ENCODE measurements at regions not wholly inside any gene's neighbourhood (a gene's known extent, or its start where the extent isn't known, plus 50 kb on each side); places are given as distances from the start of the nearest gene placed in this dataset.

DNA sequence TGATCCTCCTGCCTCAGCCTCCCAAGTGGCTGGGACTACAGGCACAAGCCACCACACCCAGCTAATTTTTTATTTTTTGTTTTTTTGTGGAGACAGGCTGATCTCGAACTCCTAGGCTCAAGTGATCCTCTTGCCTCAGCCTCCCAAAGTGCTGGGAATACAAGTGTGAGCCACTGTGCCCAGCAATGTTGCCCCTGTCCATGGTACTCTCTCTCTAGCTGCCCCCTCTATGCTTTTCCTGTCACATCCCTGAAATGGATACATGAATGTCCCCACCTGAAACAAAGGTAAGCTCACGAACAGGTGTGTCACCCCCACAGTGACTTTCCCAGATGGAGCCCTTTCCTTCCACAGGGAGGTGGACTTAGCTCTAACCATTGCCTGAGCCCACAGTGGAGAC lies 141.1 kb upstream of the MGMT start:
- DNase-seq, result no peak

DNA sequence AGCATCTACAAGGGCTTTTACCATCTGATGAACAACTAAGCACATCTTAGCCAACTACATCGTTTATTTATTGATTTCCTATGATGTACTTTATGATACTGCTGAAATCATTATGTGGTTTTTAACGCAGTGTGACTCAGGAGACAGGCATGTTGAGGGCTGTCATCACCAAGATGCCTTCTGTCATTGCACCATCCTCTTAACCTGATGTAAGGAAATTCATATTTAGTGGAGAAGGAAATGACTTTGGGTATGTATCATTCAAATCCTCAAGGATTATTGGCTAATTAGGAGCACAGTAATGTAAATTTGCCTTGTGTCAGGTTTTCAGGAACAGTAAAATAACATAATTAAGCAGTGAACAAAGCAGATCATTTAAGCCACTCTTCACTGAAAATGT lies 138.5 kb upstream of the MGMT start:
- DNase-seq, result peak; percentile 51

DNA sequence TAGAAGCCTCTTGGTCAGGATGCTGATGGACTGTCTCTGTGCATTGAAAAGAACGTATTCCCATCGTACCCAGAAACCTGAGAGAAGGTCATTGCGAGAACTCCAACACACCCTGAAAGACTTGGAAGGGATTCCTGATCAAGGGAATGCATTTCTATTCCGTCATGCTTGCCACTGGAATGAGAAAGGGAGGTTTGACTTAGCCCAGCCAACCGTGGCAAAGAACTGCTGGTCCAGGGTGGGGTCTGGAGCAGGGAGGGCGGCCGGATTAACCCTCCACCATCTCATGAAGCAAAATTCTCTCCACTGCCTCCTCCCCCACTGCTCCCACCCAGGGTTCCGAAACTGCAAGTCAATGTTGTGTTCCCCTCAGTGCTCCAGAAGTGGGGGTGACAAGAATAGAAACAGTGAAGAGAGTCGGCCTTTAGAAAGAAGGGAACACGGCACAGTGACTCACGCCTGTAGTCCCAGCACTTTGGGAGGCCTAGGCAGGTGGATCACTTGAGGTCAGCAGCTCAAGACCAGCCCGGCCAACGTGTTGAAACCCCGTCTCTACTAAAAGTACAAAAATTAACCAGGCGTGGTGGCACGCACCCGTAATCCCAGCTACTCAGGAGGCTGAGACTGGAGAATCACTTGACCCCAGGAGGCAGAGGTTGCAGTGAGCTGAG lies 137.5 kb upstream of the MGMT start:
- DNase-seq, result no peak

DNA sequence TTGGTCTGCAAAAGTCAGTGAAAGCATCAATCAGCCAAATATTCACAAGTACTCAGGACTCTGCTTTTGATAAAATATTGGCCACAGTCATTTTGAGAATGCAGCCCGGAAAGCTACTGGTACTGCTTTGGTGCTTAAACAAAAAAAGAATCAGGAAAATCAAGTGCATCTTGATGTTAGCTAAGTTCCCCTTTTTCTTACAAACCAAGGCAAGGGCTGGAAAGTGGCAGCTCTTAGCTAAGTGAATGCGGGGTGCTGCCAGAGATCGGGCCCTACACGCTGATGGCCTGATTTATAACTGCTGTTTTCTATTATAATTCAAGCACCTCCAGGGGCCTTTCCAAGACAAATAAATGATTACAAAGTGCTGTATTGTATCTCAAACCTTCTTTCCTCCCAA lies 136.8 kb upstream of the MGMT start:
- no peak for DNase-seq

DNA sequence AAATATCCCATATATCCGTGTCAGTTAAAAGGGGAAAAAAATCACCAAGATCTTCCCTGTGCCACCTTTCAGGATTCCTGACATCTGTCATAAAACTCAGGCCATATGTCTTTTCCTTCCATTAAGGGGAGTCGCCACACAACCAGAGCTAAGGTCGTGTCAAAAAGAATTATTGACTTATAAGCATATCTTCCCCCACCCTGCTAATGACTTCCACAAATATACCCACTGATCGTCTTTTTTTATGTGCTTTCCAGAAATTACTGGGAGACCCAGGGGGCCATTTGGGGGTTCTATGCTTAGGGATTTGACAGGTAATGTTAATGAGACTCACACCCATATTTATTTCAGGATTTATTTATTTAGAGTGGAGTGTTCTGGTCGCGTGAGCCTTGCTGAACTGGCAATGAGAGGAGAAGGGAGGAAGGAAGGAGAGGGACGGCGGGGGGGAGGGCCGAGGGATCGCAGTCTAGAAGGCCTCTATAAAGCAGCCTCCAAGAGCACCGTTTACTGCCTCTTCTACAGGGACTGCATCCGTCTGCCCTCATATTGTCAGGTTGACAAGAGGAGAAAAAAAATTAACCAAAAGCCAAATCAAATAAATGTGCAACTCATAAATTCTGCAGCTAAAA lies 135.7 kb upstream of the MGMT start:
- DNase-seq, result no peak

DNA sequence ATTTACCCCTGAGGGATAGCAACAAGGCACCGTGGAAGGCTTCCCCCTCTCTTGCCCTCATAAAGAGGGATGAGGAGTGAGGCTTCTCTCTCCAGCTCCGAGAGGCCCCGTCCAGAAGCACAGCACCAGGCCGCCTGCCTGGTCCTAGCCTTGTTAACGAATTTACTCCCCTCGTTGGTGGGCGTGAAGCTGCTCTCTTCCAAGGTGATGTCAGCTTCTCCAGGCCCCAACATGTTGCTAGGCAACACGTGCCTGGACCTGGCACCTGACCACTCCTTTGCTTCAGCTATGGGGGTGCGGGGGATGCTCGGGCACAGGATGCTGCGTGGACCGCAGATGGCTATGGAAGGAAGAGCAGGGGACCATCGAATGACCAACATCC lies 135.2 kb upstream of the MGMT start:
- DNase-seq, result no peak

DNA sequence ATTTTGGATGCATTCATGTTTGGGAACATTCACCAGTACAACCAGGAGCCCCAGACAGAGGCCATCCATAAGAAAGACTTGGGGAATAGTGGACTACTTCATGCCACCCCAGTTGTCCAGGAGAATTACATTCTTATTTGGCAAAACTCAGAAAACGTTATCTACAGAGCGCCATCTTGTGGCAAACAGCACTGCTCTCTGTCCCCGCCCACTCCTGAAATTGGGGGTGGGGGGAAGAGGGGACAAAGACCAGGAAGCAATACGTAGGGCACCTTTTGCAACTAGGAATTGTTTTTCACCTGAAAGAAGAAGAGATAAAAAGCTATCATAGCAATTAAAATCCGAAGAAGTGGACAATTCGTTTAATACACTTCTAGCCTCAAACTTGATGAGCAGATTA lies 134.6 kb upstream of the MGMT start:
- no peak for DNase-seq

DNA sequence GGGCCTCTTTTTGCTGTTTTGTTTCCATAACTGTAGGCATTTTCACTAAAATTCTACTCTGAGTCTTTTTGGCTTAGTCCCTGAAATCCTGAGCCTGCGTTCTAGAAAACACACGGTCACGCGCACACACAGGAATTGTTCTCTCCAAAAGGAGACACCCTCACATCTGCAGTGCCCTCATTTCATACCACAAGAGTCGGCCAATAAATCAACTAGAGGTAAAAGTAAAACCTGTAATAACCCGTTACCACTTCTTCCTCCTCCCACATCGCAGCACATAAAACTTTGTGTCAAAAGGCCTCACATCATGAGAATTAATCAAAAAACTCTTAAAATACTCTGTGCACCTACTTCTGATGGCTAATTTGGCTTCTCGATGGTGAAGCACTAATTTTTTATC lies 133.3 kb upstream of the MGMT start:
- no peak for DNase-seq

DNA sequence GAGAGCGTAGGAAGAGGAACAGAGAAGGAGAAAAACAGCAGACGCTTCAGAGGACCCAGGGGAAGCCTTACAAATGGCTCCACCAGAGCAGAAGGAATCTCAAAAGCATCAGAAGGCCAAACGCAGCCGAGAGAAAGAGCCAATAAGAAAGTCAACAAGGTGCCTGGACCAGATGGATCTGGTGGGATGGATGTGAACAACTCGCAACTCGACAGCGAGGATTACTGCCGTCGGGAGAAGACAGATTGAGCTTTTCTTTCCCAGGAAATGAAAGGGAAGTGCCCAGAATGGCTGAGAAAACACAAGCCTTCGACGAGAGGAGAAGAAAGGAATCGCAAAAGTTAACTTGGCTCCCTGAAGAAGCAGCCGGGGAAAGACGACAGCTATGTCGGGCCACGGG lies 132.8 kb upstream of the MGMT start:
- DNase-seq, result no peak

DNA sequence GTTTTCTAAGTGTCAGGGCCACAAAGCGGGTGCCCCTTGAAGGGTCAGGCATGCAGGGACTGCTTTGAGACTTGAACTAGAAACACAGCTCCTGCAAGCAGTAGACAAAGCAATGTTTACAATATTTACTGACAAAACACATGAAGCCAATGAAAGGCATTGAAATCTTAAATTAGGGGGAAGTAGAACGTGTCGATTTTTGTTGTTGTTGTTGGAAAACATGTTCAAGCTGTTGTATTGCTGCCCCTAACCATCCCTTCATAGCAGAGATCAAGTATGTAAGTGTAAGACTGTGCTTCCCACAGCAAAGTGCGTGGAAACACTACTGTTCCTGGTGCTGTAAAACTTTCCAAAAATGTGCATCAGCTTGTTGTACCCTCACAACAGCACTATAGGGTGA lies 131.6 kb upstream of the MGMT start:
- DNase-seq, result no peak

DNA sequence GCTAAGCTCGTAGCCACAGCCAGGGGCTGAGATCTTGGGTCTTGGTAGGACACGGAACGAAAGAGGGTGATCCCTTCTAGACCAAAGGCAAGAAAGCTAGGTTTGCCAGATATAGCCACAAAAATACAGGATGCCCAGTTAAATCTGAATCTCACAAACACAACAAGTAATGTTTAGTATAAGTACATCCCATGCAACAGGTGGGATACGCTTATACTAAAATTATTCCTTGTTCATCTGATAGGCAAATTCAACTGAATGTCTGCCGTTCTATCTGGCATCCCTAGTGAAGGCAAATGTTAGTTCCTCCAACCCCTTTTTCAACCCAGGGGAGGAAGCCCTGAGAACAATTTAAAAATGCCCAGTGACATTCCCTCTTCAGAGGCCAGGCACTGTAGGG lies 131.1 kb upstream of the MGMT start:
- DNase-seq, result no peak

DNA sequence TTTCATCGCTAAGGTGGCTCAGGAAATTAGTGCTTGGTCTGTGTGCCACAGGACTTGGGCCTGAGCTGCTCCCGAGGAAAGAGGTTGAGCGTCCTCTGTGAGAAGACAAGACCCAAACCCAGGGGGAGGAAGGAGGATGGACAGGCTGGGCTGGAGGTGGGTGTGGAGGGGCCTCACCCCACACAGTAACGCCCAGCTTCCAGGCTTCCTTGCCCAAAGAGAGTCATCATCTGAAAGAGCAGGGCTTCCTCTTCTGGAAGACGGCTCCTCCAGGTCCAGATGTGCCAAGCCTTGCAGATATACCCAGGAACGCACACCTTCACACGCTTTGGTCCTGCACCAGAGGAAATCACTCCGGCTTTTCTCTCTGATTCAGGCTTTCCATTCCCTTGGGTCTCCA lies 127.8 kb upstream of the MGMT start:
- no peak for DNase-seq

DNA sequence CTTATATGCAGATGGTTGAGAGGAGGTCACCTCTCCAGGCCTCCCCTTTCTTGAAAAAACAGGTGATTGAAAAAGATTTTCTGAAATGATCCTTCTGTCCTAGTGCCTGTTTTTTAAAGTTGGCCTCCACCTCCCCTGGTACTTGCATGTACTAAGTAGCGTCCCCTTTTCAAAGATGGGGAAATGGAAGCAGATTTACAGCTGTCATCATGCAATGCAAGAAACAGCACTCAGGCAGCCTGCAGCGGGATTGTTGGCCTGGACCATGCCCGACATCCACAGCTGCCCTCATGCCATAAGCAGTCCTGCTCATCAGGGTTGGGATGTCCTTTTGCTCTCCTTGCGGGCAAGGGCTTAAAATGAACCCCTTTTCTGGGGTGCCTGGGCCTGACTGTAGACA lies 127.2 kb upstream of the MGMT start:
- no peak for DNase-seq

DNA sequence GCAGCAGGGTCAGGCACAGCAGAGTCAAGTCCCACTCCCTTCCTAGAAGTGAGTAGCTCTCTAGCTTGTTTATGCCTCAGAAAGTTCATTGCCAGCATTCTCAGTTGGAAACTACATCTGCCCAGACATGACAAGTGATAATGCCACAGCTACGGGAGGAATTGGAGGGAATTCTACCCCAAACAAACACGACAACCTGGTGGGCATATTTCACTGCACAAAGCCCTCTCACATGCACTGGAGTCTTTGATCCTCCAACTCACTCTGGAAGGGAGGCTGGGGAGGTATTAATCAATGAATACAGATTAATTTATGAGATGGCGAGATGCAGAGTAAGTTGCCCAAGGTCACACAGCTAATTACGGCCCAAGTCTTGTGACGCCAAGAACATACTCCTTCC lies 126.0 kb upstream of the MGMT start:
- no peak for DNase-seq

DNA sequence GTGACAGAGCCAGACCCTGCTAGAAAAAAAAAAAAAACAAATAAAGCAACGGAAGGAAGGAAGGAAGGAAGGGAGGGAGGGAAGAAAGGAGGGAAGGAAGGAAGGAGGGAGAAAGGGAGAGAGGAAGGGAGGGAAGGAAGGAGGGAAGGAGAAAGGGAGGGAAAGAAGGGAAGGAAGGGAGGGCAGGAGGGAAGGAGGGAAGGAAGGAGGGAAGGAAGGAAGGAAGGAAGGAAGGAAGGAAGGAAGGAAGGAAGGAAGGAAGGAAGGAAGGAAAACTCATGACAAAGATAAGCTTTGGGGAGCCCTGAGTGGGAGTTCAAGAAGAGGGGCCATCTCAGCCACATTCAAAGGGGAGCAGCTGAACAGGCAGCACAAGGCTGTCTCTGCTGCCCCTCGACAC lies 124.7 kb upstream of the MGMT start:
- DNase-seq, result no peak

DNA sequence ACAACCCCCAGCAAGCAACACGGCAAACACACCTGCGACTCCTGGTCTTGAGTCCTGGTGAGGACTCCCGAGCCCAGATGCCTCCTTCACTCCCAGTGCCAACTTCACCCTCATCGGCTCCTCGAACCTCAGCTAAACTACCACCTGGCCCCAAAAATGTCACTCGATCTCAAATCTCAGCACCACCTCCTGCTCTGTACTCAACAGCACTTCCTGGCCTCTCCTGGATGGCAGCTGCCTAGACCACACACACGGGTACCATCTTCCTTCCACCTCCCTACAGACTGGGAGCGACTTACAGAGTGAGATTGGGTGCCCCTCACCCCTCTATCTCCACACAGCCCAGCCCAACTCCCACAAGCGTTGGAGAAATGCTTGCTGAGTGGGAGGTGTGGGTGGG lies 123.9 kb upstream of the MGMT start:
- no peak for DNase-seq

DNA sequence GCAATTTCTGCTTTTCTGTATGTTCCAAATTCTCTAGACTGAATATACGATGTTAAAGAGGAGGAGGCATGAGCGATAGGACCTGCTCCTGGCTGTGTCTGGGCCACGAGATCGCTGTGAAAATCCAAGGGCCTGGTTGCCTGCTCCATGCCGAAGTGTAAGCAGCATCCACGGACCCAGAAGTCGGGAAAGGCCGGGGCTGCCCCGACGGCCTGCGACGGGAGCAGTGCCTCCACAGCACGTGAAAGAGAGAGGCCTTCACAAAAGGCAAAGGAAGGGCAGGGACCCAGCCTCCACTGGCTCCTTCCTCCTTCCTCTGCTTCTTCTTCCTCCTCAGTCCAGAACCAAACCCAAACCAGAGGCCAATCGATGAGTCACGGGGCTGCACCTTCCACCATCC lies 122.9 kb upstream of the MGMT start:
- no peak for DNase-seq

DNA sequence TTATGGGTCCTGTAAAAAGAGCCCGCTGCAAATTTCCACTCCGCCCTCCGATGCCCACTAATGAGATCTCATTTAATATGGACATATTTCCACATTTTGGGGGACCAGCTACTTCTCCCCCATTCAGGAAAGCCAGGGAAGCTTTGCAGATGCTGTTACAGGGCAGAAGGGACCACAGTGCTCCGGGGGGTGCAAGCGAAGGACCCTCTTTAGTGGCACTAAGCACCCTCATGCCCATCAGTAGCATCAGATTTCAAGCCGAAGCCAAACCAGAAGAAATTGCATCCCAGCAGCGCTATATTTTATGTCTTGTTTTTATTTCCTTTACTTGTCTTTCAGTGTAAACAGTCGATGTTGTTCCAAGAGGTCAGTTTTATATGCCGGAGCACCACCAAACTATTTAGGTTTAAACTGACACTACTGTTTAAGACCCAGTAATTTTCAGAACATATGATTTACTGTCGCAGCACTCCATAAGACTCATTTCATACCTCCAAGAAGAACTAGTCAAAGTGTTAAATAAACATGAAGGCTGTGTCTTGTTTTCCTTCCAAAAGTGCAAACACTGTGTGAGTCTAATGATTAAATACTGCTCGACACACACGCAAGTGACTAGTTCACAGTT lies 122.2 kb upstream of the MGMT start:
- DNase-seq, result no peak

DNA sequence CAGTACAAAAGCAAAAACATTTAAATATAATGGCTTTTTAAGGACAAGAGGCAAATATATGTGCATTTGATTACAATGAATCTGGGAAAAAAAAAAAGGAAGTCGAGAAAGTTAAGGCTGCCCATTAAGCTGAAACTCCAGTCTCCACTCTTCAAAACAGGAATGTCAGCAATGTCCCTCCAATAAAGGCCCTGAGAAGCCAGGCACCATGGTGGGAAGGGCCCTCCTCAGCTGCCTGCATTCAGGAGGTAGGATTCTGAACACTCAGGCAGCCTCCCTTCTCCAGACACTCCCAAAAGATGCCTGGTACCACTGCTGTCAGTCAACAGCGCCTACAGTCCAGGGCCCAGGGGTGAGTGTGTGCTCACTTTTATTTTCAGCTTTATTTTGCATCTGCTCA lies 121.3 kb upstream of the MGMT start:
- DNase-seq, result no peak

DNA sequence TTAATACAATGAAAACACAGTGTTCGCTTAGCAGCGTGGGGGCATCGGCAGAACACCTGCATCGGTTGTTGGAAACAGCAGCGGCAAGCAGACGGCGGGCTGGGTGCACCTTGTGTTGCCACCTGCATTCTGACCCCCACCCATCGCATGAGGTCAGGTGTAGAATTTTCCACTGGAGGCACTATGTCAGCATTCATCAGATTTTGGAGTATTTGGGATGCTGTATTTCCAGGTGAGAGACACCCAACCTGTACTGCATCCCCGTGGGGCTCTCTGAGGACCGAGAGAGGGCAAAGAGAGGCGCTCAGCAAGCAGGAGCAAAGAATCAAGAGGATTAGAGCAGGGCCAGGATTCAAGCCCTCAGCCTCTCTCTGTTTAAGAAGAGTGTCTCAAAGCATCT lies 116.4 kb upstream of the MGMT start:
- DNase-seq, result no peak

DNA sequence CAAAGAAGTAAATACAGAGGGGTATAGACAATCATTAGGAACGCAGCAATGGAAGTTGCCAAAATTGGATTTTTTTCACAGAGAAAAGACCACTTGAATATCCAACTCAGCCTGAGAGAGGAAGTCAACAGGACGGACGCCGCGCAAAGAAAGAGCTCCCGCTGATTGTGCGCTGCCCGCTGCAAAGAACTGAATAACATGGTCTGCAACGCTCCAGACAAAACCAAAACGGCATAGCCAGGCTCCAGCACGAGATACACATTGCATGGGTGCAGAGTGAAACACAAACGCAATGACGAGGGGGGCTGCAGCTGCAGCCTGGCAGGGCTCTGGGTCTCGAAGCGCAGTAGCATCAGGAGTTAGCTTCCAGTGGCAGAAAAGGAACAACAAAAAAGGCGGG lies 113.9 kb upstream of the MGMT start:
- no peak for DNase-seq

DNA sequence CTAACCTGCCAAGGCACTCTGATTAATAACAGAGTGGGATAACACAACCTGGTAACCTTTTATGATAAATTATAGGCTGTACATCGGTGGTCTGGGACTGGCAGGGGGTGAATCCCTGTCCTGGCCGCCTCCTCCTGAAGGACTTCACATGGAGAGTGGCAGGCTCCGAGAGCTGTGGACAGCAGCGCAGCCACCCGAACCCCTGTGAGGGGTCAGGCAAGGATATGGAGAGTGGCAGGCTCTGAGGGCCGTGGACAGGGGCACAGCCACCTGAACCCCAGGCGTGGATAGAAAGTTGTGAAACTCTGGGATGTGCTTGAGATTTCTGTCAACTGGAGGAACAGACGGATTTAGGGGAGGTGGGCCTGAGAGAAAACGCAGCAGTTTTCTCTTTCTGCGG lies 107.0 kb upstream of the MGMT start:
- no peak for DNase-seq

DNA sequence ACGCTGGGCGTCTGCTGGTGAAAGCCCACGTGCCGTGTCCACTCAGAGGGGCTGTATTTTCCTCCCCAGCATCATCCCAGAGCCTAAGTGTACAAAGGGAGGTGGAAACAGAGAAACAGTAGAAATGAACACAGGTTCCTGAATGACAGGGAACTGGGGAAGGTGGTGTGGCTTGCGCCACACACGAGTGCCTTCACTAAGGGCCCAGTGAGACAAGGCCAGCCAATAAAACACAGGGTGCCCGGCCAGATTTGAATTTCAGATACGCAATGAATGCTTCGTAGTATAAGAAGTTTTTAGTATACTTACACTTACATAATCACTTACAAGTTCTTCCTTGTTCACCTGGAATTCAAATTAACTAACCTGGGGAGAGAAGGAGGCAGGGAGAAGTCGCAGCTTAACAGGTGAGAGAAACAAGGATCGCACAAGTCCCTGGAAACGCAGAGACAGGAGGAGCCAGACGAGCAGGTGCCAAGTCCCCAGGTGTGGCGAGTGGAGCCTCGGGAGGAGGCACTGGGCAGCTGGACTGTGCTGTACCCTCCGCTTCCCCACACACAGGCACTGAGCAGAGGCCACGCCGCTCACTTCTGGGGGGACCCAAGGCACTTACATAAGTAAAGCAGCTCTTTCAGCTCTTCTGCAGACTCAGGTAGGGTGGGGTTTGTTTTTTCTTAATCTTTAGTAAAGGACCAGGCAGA lies 105.2 kb upstream of the MGMT start:
- no peak for DNase-seq

DNA sequence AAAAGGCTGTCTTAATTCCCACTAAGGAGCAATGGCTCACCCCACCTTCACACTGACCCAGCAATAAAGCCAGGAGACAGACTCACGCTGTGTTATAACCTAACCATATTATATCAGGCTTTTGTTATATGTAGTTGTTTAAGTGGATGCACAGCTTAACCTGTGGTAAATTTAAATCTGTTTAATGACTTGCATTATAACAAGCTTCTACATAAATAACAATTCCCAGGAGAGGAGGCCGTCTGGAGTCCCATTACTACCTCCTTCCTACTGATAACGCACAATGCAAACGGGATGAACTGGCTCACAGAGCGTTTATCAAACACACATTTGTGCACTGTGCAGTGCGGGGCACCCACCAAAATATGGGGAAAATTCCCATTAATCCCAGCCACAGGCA lies 102.1 kb upstream of the MGMT start:
- no peak for DNase-seq

All from fibroblast of upper back skin (primary cell).